ENCODE measurements at regions not wholly inside any gene's neighbourhood (a gene's known extent, or its start where the extent isn't known, plus 50 kb on each side); places are given as distances from the start of the nearest gene placed in this dataset.

DNA sequence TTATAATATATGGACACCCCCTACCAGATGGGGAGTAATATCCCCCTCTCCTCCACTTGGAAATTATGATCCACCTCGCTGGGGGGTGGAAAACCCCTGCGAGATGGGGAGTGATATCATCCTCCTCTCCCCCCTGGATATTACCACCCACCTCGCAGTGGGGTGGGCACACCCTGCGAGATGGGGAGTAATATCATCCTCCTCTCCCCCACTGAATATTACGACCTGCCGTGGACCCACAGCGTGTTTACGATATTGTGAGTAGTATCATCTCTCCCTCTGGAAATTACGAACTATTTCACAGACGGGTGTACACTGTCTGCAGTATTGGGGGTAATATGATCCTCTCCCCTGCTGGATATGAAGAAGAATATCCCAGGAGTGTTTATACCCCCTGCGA, 228.3 kb upstream of the WSCD1 start:
- H3K4me1 Mint-ChIP-seq = peaks cover 20% of the 10 kb centered on the region
- POLR2A ChIA-PET = no interaction called here
- no peak overlapping the region for H3K4me3 Mint-ChIP-seq
- H3K9me3 Mint-ChIP-seq = no peaks in the 10 kb centered on the region
- no peak overlapping the region for H3K27ac Mint-ChIP-seq
- H3K36me3 Mint-ChIP-seq = no peaks in the 10 kb centered on the region
- peak; percentile 85; the same call in 1 of the 2 replicates for TF ChIP-seq HMGA2 (CRISPR knock-in tag; IDR thresholded peaks at IDR 0.05)
- TF ChIP-seq IRF2 (CRISPR knock-in tag; IDR thresholded peaks at IDR 0.05; ENCODE audit: borderline replicate concordance, low read depth) = no peak
- no peak for TF ChIP-seq GTF2I (CRISPR knock-in tag; conservative IDR thresholded peaks at IDR 0.05)
- TF ChIP-seq, protein P1, sequence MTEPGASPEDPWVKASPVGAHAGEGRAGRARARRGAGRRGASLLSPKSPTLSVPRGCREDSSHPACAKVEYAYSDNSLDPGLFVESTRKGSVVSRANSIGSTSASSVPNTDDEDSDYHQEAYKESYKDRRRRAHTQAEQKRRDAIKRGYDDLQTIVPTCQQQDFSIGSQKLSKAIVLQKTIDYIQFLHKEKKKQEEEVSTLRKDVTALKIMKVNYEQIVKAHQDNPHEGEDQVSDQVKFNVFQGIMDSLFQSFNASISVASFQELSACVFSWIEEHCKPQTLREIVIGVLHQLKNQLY (CRISPR knock-in tag; IDR thresholded peaks at IDR 0.05) = no peak
- TF ChIP-seq, protein P2, sequence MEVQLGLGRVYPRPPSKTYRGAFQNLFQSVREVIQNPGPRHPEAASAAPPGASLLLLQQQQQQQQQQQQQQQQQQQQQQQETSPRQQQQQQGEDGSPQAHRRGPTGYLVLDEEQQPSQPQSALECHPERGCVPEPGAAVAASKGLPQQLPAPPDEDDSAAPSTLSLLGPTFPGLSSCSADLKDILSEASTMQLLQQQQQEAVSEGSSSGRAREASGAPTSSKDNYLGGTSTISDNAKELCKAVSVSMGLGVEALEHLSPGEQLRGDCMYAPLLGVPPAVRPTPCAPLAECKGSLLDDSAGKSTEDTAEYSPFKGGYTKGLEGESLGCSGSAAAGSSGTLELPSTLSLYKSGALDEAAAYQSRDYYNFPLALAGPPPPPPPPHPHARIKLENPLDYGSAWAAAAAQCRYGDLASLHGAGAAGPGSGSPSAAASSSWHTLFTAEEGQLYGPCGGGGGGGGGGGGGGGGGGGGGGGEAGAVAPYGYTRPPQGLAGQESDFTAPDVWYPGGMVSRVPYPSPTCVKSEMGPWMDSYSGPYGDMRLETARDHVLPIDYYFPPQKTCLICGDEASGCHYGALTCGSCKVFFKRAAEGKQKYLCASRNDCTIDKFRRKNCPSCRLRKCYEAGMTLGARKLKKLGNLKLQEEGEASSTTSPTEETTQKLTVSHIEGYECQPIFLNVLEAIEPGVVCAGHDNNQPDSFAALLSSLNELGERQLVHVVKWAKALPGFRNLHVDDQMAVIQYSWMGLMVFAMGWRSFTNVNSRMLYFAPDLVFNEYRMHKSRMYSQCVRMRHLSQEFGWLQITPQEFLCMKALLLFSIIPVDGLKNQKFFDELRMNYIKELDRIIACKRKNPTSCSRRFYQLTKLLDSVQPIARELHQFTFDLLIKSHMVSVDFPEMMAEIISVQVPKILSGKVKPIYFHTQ (CRISPR knock-in tag; IDR thresholded peaks at IDR 0.05) = no peak
- TF ChIP-seq OVOL2 (CRISPR knock-in tag; IDR thresholded peaks at IDR 0.05; ENCODE audit: borderline replicate concordance) = no peak
- no peak for DNase-seq (ENCODE audit: low spot score)
- ATAC-seq = no peak
- CTCF ChIA-PET = no interaction called here
- no peaks in the 10 kb centered on the region for H3K27me3 Mint-ChIP-seq (ENCODE audit: low read depth)

DNA sequence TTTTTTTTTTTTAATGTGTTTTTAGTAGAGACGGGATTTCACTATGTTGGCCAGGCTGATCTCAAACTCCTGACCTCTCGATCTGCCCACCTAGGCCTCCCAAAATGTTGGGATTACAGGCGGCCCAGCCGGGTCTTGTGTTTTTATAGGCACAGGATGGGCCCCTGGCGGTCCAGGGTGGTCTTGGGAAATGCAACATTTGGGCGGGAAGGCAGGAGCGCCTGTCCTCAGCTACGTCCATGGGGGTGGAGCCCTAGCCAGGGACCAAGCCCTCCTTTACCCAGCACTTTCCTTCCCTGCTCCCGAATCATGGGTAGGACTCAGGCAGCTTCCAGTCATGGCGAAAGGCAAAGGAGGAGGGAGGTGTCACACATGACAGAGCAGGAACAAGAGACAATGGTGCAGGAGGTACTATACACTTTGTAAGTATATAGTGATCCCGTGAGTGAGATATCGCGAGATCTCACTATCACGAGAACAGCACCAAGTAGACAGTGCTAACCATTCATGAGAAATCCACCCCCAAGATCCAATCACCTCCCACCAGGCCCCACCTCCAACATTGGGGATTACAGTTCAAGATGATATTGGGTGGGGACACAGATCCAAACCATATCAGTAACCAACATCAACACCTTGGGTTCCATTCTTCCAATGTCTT, 226.7 kb upstream of the WSCD1 start:
- no peak overlapping the region for H3K27ac Mint-ChIP-seq
- no peak for ATAC-seq

More for the DNA sequence above, 226.7 kb upstream of the WSCD1 start:
- Mint-ChIP-seq H3K4me1 (peaks cover 13% of the 10 kb centered on the region), H3K4me3 (no peak overlapping the region), H3K27me3 (ENCODE audit: low read depth) (no peaks in the 10 kb centered on the region), H3K9me3 (peaks cover 1% of the 10 kb centered on the region), H3K36me3 (no peaks in the 10 kb centered on the region)
- POLR2A ChIA-PET = no interaction called here
- no peak for DNase-seq (ENCODE audit: low spot score)
- TF ChIP-seq TEAD1 (CRISPR knock-in tag; IDR thresholded peaks at IDR 0.05) = no peak
- TF ChIP-seq ZNF396 (CRISPR knock-in tag; IDR thresholded peaks at IDR 0.05; ENCODE audit: borderline replicate concordance) = no peak
- no peak for TF ChIP-seq ELF4 (CRISPR knock-in tag; IDR thresholded peaks at IDR 0.05; ENCODE audit: low read depth)
- TF ChIP-seq OVOL2 (CRISPR knock-in tag; IDR thresholded peaks at IDR 0.05; ENCODE audit: borderline replicate concordance) = no peak
- TF ChIP-seq, protein P3, sequence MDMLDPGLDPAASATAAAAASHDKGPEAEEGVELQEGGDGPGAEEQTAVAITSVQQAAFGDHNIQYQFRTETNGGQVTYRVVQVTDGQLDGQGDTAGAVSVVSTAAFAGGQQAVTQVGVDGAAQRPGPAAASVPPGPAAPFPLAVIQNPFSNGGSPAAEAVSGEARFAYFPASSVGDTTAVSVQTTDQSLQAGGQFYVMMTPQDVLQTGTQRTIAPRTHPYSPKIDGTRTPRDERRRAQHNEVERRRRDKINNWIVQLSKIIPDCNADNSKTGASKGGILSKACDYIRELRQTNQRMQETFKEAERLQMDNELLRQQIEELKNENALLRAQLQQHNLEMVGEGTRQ (CRISPR knock-in tag; IDR thresholded peaks at IDR 0.05) = no peak
- no peak for TF ChIP-seq MXD4 (CRISPR knock-in tag; IDR thresholded peaks at IDR 0.05; ENCODE audit: borderline replicate concordance)
- TF ChIP-seq EMX1 (CRISPR knock-in tag; IDR thresholded peaks at IDR 0.05) = no peak
- TF ChIP-seq, protein P4, sequence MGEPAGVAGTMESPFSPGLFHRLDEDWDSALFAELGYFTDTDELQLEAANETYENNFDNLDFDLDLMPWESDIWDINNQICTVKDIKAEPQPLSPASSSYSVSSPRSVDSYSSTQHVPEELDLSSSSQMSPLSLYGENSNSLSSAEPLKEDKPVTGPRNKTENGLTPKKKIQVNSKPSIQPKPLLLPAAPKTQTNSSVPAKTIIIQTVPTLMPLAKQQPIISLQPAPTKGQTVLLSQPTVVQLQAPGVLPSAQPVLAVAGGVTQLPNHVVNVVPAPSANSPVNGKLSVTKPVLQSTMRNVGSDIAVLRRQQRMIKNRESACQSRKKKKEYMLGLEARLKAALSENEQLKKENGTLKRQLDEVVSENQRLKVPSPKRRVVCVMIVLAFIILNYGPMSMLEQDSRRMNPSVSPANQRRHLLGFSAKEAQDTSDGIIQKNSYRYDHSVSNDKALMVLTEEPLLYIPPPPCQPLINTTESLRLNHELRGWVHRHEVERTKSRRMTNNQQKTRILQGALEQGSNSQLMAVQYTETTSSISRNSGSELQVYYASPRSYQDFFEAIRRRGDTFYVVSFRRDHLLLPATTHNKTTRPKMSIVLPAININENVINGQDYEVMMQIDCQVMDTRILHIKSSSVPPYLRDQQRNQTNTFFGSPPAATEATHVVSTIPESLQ (CRISPR knock-in tag; IDR thresholded peaks at IDR 0.05) = no peak
- TF ChIP-seq TCF7 (CRISPR knock-in tag; IDR thresholded peaks at IDR 0.05; ENCODE audit: low read depth) = no peak
- TF ChIP-seq, protein P5, sequence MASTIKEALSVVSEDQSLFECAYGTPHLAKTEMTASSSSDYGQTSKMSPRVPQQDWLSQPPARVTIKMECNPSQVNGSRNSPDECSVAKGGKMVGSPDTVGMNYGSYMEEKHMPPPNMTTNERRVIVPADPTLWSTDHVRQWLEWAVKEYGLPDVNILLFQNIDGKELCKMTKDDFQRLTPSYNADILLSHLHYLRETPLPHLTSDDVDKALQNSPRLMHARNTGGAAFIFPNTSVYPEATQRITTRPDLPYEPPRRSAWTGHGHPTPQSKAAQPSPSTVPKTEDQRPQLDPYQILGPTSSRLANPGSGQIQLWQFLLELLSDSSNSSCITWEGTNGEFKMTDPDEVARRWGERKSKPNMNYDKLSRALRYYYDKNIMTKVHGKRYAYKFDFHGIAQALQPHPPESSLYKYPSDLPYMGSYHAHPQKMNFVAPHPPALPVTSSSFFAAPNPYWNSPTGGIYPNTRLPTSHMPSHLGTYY (CRISPR knock-in tag; IDR thresholded peaks at IDR 0.05) = no peak
- TF ChIP-seq FOXJ3 (CRISPR knock-in tag; IDR thresholded peaks at IDR 0.05; ENCODE audit: borderline replicate concordance) = no peak
- TF ChIP-seq MYBL2 (CRISPR knock-in tag; IDR thresholded peaks at IDR 0.05) = no peak
- no peak for TF ChIP-seq SMAD3 (CRISPR knock-in tag; IDR thresholded peaks at IDR 0.05; ENCODE audit: borderline replicate concordance)
- no peak for TF ChIP-seq ZBTB21 (CRISPR knock-in tag; IDR thresholded peaks at IDR 0.05; ENCODE audit: borderline replicate concordance)
- no peak for TF ChIP-seq TEAD4 (CRISPR knock-in tag; IDR thresholded peaks at IDR 0.05)
- CTCF ChIA-PET = no interaction called here
